Kidney capillary endothelial cell (primary cell): ENCODE measurements at regions not wholly inside any gene's neighbourhood (a gene's known extent, or its start where the extent isn't known, plus 50 kb on each side); places are given as distances from the start of the nearest gene placed in this dataset.
A peak's percentile ranks its signal among the peaks of the same experiment; 100 is the strongest.

Experiments used
- DNase-seq: peaks from one replicate; pipeline ENCODE4 v3.0.0-alpha.2; 2018; ENCODE audit warnings: low spot score

DNA sequence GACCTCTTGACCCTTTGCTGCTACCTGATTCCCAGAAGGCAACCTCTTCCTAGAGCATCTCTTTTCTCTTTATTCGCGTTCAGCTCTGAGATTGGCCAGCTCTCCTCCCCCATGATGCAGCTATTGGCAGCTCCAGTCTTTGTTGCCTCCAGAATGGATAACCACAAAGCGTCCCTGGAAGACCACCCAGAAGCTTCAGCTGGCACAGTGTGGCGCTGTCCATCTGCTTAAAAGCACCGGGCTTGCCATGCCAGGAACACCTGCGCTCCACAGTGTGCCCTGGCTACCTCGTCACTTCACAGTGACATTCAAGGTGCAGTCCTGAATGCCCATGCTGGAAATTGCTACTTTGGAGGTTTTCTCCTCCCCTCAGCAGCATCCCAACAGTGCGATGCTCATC is 353.9 kb downstream of the LMO4 start:
- no peak for DNase-seq

- DNase-seq, result no peak
These were observed 354.7 kb downstream of the LMO4 start for GRCh38 chr1:87683196-87683956.

DNA sequence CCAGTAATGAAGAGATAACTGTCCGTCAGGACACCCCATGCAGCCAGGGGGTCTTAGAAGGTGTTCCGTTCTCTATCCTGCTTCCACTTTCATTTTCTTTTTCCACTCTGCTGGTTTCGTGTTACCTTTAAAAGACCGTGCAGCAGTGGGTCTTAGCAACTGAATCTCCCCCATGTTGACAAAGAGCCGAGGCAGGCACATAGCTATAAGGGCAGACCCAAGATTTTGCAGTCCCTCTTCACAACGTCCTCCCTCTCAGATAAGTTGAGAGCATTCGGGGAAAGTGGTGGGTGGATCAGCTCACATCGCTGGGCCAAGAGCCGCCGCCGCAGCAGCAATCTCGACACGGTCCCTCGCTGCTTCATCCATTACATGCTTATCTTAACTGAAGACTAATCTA is 355.5 kb downstream of the LMO4 start:
- peak; percentile 5 for DNase-seq

- DNase-seq, result no peak
These were observed 356.1 kb downstream of the LMO4 start for GRCh38 chr1:87684713-87685205.

GRCh38 chr1:87685311-87686135 is 356.8 kb downstream of the LMO4 start:
- DNase-seq, result peak; percentile 1

GRCh38 chr1:87686136-87686495 is 357.4 kb downstream of the LMO4 start:
- DNase-seq, result no peak

DNA sequence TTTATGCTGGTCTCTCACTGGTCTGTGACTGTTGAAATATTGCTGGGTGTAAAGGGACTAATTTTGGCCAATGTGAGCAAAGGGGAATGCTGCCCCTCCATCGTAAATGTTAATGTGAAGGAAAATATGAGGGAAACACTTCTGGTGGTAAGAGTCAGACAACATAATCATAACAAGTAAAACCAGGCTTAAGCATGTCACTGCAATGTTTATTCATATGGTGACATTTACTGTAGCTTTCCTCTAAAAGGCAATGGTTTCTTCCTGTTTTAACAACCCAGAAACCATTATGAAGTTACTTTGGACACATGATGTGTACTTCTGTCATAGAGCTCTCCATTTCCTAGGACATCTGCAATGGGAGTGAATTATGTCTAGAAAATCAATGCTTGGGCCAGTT is 358.0 kb downstream of the LMO4 start:
- no peak for DNase-seq

GRCh38 chr1:87688136-87688535 is 359.5 kb downstream of the LMO4 start:
- DNase-seq, result no peak

GRCh38 chr1:87689487-87689886 is 360.8 kb downstream of the LMO4 start:
- no peak for DNase-seq

- no peak for DNase-seq
These were observed 367.8 kb downstream of the LMO4 start for GRCh38 chr1:87696483-87696882.

GRCh38 chr1:87702455-87702854 is 373.8 kb downstream of the LMO4 start:
- no peak for DNase-seq

DNA sequence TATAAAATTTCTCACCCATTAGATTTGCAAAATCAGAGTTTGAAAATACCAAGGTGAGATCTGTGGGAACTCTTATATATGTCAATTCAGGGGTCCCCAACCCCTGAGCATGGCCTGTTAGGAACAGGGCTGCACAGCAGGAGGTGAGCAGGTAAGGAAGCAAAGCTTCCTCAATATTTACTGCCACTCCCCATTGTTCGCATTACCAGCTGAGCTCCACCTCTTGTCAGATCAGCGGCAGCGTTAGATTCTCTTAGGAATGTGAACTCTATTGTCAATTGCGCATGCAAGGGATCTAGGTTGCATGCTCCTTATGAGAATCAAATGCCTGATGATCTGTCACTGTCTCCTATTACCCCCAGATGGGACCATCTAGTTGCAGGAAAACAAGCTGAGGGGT is 376.6 kb downstream of the LMO4 start:
- DNase-seq, result no peak

- no peak for DNase-seq
These were observed 377.5 kb downstream of the LMO4 start for GRCh38 chr1:87706203-87706602.

DNA sequence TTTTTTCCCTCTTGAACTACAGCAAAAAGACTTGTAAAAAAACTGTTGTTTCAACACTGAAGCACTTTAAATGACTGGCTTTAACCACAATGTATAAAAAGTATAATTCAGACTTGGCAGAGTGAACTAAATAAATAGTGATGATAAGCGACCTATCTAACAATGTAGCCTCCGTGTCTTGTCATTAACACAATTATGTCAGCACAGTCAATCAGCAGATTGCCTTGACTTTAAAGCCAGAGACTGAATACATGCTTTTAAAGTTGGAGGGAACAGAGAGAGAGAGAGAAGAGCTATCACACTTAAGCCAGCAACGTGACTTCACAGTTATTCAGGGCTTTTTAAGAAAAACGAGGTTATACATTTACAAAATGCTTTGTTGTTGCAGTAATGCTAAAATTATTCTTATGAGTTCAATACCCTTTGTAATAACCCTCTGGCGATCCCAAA is 378.1 kb downstream of the LMO4 start:
- DNase-seq, result no peak

- no peak for DNase-seq
These were observed 378.7 kb downstream of the LMO4 start for GRCh38 chr1:87707411-87707810.

GRCh38 chr1:87712261-87713010 is 383.8 kb downstream of the LMO4 start:
- no peak for DNase-seq

GRCh38 chr1:87714278-87714677 is 385.6 kb downstream of the LMO4 start:
- no peak for DNase-seq

DNA sequence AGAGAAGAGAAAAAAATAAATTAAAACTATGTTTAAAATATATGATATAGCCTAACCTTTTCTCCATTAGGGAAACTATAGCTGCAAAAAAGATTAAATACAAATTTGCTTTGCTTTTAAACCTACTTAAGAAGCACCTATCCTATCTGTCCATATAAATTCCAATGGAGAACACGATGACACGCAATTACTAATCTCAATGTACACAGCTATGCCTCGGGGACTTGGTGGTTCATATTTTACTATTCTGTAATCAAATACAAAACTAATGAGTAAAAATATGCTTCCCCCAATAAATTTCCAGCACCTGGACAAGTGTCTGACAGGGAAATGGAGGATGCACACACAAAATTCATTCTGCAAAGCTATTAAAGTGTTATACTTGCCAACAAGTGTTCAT is 386.4 kb downstream of the LMO4 start:
- DNase-seq, result no peak

DNA sequence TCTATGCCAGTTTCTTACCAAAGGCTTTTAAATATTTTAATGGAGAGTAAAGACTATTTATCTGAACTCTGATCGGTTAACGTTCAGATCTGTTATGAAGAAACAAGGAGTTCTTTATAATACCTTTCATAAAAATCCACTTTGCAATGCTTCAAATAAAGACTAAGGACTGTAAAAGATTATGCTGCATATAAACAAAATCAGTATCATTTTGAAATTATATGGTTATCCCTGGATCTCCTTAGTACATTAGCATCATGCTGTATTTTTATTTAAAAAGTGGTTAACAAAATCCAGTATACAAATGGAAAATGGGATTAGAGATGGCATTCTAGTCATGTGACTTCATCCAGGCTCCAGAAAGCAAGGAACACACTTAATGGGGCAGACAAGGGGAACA is 386.8 kb downstream of the LMO4 start:
- no peak for DNase-seq

DNA sequence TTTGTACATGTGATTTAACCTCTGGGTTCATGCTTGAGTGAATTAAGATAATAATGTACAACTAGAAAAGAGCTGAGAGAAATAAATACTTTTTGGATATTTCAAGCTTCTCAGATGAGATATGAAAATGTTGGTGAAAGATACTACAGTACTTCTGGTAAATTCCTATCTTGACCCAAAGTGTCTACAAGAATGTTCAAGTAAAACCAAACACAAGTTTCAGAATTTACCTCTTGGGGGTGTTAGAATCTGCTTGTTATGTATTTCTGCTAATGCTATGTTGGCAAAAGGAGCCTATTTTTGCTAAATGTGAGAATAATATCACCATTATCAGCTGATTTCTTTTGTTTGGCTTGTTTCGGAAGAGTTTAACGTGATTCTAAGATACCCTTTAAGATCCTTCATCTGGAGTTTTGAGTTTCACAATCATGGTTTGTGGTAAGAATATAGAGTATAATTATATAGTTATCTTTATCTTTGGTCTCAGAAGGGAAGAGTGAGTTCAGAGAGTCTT is 388.5 kb downstream of the LMO4 start:
- DNase-seq, result no peak

DNA sequence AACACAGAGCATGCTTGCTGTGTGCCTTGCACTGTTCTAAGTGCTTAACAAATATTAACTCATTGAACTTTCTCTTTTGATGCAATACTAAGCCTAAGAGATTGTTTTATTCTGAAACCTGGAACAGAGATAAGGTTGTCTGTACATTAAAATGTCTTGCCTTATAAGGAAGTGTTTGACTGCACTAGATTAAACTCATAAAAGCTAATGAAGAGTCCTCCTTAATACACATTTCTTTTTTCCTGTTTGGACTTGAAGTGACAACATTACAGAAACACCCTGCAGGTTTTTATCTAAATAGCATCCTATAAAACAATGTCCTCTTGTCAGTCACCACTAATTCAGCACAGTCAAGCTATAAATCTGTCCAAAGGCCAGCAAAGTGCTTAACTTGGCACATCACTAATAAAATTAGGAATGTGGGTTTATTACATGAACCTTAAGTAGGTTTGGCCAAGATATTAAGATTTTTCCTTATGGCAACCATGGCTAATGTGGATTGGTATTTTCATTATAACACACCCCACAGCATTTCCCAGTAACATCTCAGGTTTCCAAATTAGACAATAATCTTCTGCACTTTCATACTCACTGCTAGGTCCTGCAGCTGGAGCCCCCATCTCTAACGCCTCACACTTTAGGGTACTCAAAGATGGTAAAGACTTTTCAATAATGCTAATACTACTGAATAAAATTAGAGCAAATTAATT is 389.7 kb downstream of the LMO4 start:
- no peak for DNase-seq

DNA sequence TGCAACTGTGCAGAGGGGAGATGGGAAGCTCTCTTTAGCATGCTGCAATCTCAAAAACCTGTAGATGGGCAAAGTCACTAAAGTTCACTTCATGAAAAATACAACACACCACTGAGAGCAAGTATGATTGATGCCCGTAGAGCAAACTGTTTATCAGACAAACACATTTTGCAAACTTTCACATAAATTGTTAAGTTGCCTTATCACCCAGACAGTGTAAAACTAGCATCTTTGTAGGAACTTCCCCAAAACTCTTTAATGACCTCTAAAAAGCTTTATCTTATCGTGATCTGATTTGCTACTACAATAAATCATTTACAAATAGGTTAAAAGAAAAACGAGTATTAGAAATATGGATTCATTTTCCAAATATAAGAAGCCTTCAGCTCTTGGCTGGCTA is 391.0 kb downstream of the LMO4 start:
- no peak for DNase-seq
